CD4-positive, CD25-positive, alpha-beta regulatory T cell (primary cell): ENCODE measurements at regions not wholly inside any gene's neighbourhood (a gene's known extent, or its start where the extent isn't known, plus 50 kb on each side); places are given as distances from the start of the nearest gene placed in this dataset.

Source experiments
- ATAC-seq, 2 donors: fragments of 150-1000 bp; cut with Tn5 transposase; one replicate each; pipeline ENCODE4 v1.10.0; 2021; ENCODE audit warnings: low read depth in 2 of 2, moderate number of reproducible peaks in 2 of 2, moderate library complexity in 1 of 2
- DNase-seq, 3 donors: peaks; one replicate each; pipeline versions ENCODE4 v3.0.0 to v3.0.0-alpha.2; 2012 to 2022; ENCODE audit warnings: mixed read lengths in 1 of 3
- H3K27ac ChIP-seq: one replicate; pipeline ENCODE4 v1.7.0; 2013; ENCODE audit warnings: mild to moderate bottlenecking, low read length; ENCODE audit not compliant: insufficient read depth, poor library complexity, severe bottlenecking
- H3K27me3 ChIP-seq: one replicate; pipeline ENCODE4 v1.7.0; 2013; ENCODE audit warnings: low read length; ENCODE audit not compliant: control insufficient read depth, insufficient read depth
- H3K36me3 ChIP-seq: one replicate; pipeline ENCODE4 v1.7.0; 2013; ENCODE audit warnings: mild to moderate bottlenecking, low read length, moderate library complexity; ENCODE audit not compliant: control insufficient read depth, insufficient read depth
- H3K4me1 ChIP-seq: 2 replicates; pipeline ENCODE4 v1.7.0; 2013; ENCODE audit warnings: mild to moderate bottlenecking, low read length; ENCODE audit not compliant: insufficient read depth, control insufficient read depth, poor library complexity, severe bottlenecking
- H3K4me3 ChIP-seq: one replicate; pipeline ENCODE4 v1.7.0; 2013; ENCODE audit warnings: low read depth, mild to moderate bottlenecking, low read length, moderate library complexity
- H3K9me3 ChIP-seq, 2 experiments: 1 replicate in 1 of 2; 2 replicates in 1 of 2; pipeline ENCODE4 v1.7.0; 2013; ENCODE audit warnings: low read length in 2 of 2, mild to moderate bottlenecking in 1 of 2, moderate library complexity in 1 of 2; ENCODE audit not compliant: control insufficient read depth in 2 of 2
- H3K27ac Mint-ChIP-seq, 3 donors: one replicate each; pipeline ENCODE4 v1.8.0; 2020 to 2022; ENCODE audit warnings: mild to moderate bottlenecking in 3 of 3, mixed read lengths in 3 of 3, moderate library complexity in 2 of 3
- H3K27me3 Mint-ChIP-seq: one replicate; pipeline ENCODE4 v1.8.0; 2022; ENCODE audit warnings: mild to moderate bottlenecking, mixed read lengths
- H3K36me3 Mint-ChIP-seq: one replicate; pipeline ENCODE4 v1.8.0; 2020; ENCODE audit warnings: mixed read lengths
- H3K4me1 Mint-ChIP-seq, 4 donors: one replicate each; pipeline ENCODE4 v1.8.0; 2020 to 2022; ENCODE audit warnings: mixed read lengths in 4 of 4, mild to moderate bottlenecking in 1 of 4
- H3K4me3 Mint-ChIP-seq, 4 donors: one replicate each; pipeline ENCODE4 v1.8.0; 2020 to 2022; ENCODE audit warnings: mild to moderate bottlenecking in 4 of 4, mixed read lengths in 4 of 4, moderate library complexity in 3 of 4
- H3K9me3 Mint-ChIP-seq, 7 donors: one replicate each; pipeline ENCODE4 v1.8.0; 2020 to 2022; ENCODE audit warnings: mixed read lengths in 7 of 7, mild to moderate bottlenecking in 3 of 7, moderate library complexity in 2 of 7

DNA sequence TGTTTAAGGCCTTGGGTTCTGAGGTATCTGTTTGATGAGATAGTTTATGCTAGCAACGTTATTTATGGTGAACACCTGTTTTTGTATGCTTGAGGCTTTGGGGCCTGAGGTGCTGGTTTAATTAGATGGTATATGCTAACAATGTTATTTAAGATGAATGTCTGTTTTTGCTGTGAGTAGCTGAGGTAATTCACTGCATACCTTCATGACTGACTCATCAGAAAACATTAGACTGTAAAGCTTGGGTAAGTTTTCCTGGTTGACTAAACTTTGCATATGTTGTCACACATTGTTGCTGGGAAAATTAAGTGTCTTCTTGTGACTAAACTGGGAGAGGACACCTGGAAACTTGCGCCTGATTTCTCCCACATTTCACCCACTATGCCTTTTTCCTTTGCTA, 1026.6 kb downstream of the RAPGEF2 start:
- Histone ChIP-seq H3K9me3 (peaks cover 5 to 15% of the 10 kb centered on the region in 2 experiments), H3K4me3 (no peak overlapping the region), H3K36me3 (no peaks in the 10 kb centered on the region), H3K27ac (no peak overlapping the region), H3K4me1 (no peaks in the 10 kb centered on the region), H3K27me3 (no peaks in the 10 kb centered on the region)
- Mint-ChIP-seq H3K4me3 (no peak overlapping the region), H3K27ac (no peak overlapping the region), H3K9me3 (peaks cover 0 to 17% (median 3%) of the 10 kb centered on the region in 7 donors), H3K27me3 (no peaks in the 10 kb centered on the region), H3K4me1 (no peaks in the 10 kb centered on the region), H3K36me3 (no peaks in the 10 kb centered on the region)
- DNase-seq (no peak), ATAC-seq (no peak)

DNA sequence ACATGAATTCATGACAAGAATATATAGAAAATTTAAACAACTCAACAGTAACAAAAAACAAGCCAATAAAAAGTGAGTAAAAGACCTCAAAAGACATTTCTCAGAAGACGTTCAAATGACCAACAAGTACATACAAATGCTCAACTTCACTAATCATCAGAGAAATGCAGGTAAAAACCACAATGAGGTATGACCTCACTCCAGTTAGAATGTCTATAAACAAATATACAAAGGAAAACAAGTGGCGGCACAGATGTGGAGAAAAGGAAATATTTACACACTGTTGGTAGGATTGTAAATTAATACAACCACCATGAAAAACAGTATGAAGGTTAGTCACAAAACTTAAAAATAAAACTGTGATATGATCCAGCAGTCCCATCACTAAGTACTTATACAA, 1033.1 kb downstream of the RAPGEF2 start:
- H3K36me3 Mint-ChIP-seq, result no peaks in the 10 kb centered on the region
- H3K27me3 ChIP-seq, result no peaks in the 10 kb centered on the region
- H3K9me3 ChIP-seq, result peaks cover 5% of the 10 kb centered on the region in 2 experiments
- DNase-seq (no peak), ATAC-seq (no peak)
- no peak overlapping the region for H3K27ac ChIP-seq
- H3K4me3 Mint-ChIP-seq, result no peak overlapping the region
- H3K4me1 Mint-ChIP-seq, result no peaks in the 10 kb centered on the region
- H3K4me1 ChIP-seq, result no peaks in the 10 kb centered on the region
- H3K9me3 Mint-ChIP-seq, result peaks cover 0 to 24% (median 11%) of the 10 kb centered on the region in 7 donors
- H3K27ac Mint-ChIP-seq, result no peak overlapping the region
- no peaks in the 10 kb centered on the region for H3K36me3 ChIP-seq
- no peak overlapping the region for H3K4me3 ChIP-seq
- H3K27me3 Mint-ChIP-seq, result no peaks in the 10 kb centered on the region

GRCh38 chr4:160141206-160141605, 1038.3 kb downstream of the RAPGEF2 start:
- DNase-seq (no peak), ATAC-seq (no peak)
- H3K9me3 ChIP-seq, result no peaks in the 10 kb centered on the region
- no peaks in the 10 kb centered on the region for H3K27me3 ChIP-seq
- Mint-ChIP-seq H3K4me3 (no peak overlapping the region), H3K27ac (no peak overlapping the region), H3K9me3 (peaks cover 3 to 13% (median 5%) of the 10 kb centered on the region in 7 donors), H3K27me3 (no peaks in the 10 kb centered on the region), H3K4me1 (no peaks in the 10 kb centered on the region), H3K36me3 (no peaks in the 10 kb centered on the region)
- no peaks in the 10 kb centered on the region for H3K36me3 ChIP-seq
- no peak overlapping the region for H3K4me3 ChIP-seq
- no peaks in the 10 kb centered on the region for H3K4me1 ChIP-seq
- no peak overlapping the region for H3K27ac ChIP-seq

- no peaks in the 10 kb centered on the region for H3K4me1 Mint-ChIP-seq
These were observed 1039.7 kb downstream of the RAPGEF2 start for GRCh38 chr4:160142579-160142978.

GRCh38 chr4:160143574-160143973, 1040.7 kb downstream of the RAPGEF2 start:
- Histone ChIP-seq H3K36me3 (no peaks in the 10 kb centered on the region), H3K27ac (no peak overlapping the region), H3K9me3 (no peaks in the 10 kb centered on the region), H3K4me1 (no peaks in the 10 kb centered on the region), H3K27me3 (no peaks in the 10 kb centered on the region), H3K4me3 (no peak overlapping the region)
- Mint-ChIP-seq H3K4me1 (no peaks in the 10 kb centered on the region), H3K27me3 (no peaks in the 10 kb centered on the region), H3K27ac (no peak overlapping the region), H3K4me3 (no peak overlapping the region), H3K36me3 (no peaks in the 10 kb centered on the region), H3K9me3 (peaks cover 3 to 19% (median 5%) of the 10 kb centered on the region in 7 donors)
- ATAC-seq, result no peak
- no peak for DNase-seq

More at GRCh38 chr4:160142579-160142978, 1039.7 kb downstream of the RAPGEF2 start:
- H3K36me3 ChIP-seq, result no peaks in the 10 kb centered on the region
- Mint-ChIP-seq H3K4me3 (no peak overlapping the region), H3K27me3 (no peaks in the 10 kb centered on the region), H3K36me3 (no peaks in the 10 kb centered on the region), H3K27ac (no peak overlapping the region), H3K9me3 (peaks cover 3 to 19% (median 5%) of the 10 kb centered on the region in 7 donors)
- no peak overlapping the region for H3K4me3 ChIP-seq
- H3K27ac ChIP-seq, result no peak overlapping the region
- no peak for DNase-seq
- no peak for ATAC-seq
- no peaks in the 10 kb centered on the region for H3K9me3 ChIP-seq
- H3K4me1 ChIP-seq, result no peaks in the 10 kb centered on the region
- H3K27me3 ChIP-seq, result no peaks in the 10 kb centered on the region

DNA sequence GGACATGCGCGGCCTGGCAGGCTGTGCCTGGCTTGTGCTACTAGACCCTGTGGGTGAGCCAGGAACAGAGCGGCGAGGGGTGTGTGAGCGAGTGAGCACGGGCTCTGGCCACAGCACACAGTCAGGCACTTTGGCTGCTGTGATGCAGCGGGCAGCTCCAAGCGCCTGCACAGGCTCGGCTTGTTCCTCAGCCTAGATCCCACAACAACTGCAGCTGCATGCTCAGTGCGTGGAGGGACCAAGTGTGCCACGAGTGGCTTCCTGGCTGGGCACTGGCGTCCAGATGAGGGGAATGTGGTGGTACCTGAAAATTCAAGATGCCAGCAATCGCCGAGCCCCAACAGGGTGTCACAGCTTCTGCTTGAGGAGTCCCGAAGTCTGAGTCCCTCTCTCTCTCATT, 1056.6 kb downstream of the RAPGEF2 start:
- no peaks in the 10 kb centered on the region for H3K36me3 Mint-ChIP-seq
- no peak for ATAC-seq
- no peaks in the 10 kb centered on the region for H3K9me3 ChIP-seq
- H3K36me3 ChIP-seq, result no peaks in the 10 kb centered on the region
- no peak overlapping the region for H3K27ac ChIP-seq
- DNase-seq, result no peak
- H3K9me3 Mint-ChIP-seq, result peaks cover 2 to 8% (median 6%) of the 10 kb centered on the region in 7 donors
- no peaks in the 10 kb centered on the region for H3K4me1 ChIP-seq
- H3K27ac Mint-ChIP-seq, result no peak overlapping the region
- no peaks in the 10 kb centered on the region for H3K27me3 ChIP-seq
- no peak overlapping the region for H3K4me3 Mint-ChIP-seq
- H3K4me1 Mint-ChIP-seq, result no peaks in the 10 kb centered on the region
- H3K27me3 Mint-ChIP-seq, result no peaks in the 10 kb centered on the region
- H3K4me3 ChIP-seq, result no peak overlapping the region

DNA sequence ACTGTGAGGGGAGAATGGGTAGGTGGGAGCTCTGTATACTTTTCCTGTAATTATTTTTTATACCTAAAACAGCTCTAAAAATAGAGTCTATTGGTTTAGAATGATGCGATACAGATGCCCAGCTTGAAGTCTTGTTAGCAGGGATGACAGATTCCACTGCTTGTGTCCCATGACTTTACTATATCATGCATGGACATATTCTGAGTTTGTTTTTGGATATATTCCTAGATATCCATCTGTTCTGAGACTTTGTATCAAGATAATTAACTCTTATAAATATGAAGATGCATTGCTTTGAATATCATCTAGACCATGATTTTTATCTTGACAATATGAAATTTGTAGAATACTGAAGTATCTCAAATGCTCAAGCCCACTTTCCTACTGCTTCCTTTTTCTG, 1058.1 kb downstream of the RAPGEF2 start:
- no peaks in the 10 kb centered on the region for H3K4me1 ChIP-seq
- no peak overlapping the region for H3K4me3 Mint-ChIP-seq
- H3K36me3 ChIP-seq, result no peaks in the 10 kb centered on the region
- H3K9me3 Mint-ChIP-seq, result peaks cover 2 to 11% (median 5%) of the 10 kb centered on the region in 7 donors
- DNase-seq (no peak), ATAC-seq (no peak)
- H3K36me3 Mint-ChIP-seq, result no peaks in the 10 kb centered on the region
- no peak overlapping the region for H3K27ac Mint-ChIP-seq
- no peak overlapping the region for H3K4me3 ChIP-seq
- H3K27me3 ChIP-seq, result no peaks in the 10 kb centered on the region
- no peak overlapping the region for H3K27ac ChIP-seq
- no peaks in the 10 kb centered on the region for H3K27me3 Mint-ChIP-seq
- no peaks in the 10 kb centered on the region for H3K9me3 ChIP-seq
- no peaks in the 10 kb centered on the region for H3K4me1 Mint-ChIP-seq

- no peak overlapping the region for H3K27ac ChIP-seq
- H3K36me3 Mint-ChIP-seq, result no peaks in the 10 kb centered on the region
- no peaks in the 10 kb centered on the region for H3K9me3 ChIP-seq
- no peaks in the 10 kb centered on the region for H3K36me3 ChIP-seq
- peaks cover 0 to 28% (median 10%) of the 10 kb centered on the region in 7 donors for H3K9me3 Mint-ChIP-seq
- no peaks in the 10 kb centered on the region for H3K4me1 ChIP-seq
- peak overlapping the region in 1 of 4 donors; percentile 32 for H3K4me3 Mint-ChIP-seq
- DNase-seq (no peak), ATAC-seq (no peak)
- no peaks in the 10 kb centered on the region for H3K27me3 Mint-ChIP-seq
- H3K4me1 Mint-ChIP-seq, result no peaks in the 10 kb centered on the region
- no peaks in the 10 kb centered on the region for H3K27me3 ChIP-seq
- no peak overlapping the region for H3K4me3 ChIP-seq
- H3K27ac Mint-ChIP-seq, result no peak overlapping the region
These were observed 1072.3 kb downstream of the RAPGEF2 start for GRCh38 chr4:160175064-160175643.
